ENCODE measurements at regions not wholly inside any gene's neighbourhood (a gene's known extent, or its start where the extent isn't known, plus 50 kb on each side); places are given as distances from the start of the nearest gene placed in this dataset.

DNA sequence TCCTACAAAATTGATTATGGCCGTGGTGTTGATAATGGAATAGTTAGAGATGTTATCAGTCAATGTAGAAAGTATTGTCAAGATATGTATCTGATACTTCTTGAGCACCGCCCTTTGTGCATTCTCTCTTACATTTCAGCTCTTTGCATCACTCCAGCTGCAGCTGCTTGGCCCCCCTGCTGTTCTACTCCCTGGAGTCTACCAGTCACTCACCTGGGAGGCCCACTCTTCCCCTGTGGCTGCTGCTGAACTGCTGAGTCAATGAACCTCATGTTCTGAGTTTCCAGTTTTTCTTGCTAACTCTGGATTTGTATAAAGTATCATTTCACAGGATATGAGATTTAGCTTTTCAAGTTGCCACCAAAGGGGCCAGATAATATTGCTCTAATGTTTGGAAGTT lies 312.8 kb upstream of the SLC16A7 start:
- TF ChIP-seq ZFP36 (IDR thresholded peaks at IDR 0.05; ENCODE audit: borderline replicate concordance, partially characterized antibody) (no peak), TP53 (CRISPR knock-in tag; IDR thresholded peaks at IDR 0.05) (no peak), JUN (IDR thresholded peaks at IDR 0.05) (no peak), EHMT2 (IDR thresholded peaks at IDR 0.05; ENCODE audit: low read depth) (no peak), RFX5 (IDR thresholded peaks at IDR 0.05) (no peak), MYC (IDR thresholded peaks at IDR 0.05; ENCODE audit: borderline replicate concordance, low read length) (no peak), ZSCAN20 (CRISPR knock-in tag; IDR thresholded peaks at IDR 0.05) (no peak), EP300 (IDR thresholded peaks at IDR 0.05) (no peak), CEBPB (IDR thresholded peaks at IDR 0.05) (no peak), MAFK (IDR thresholded peaks at IDR 0.05; ENCODE audit: partially characterized antibody) (no peak)
- TF ChIP-seq, protein P1, sequence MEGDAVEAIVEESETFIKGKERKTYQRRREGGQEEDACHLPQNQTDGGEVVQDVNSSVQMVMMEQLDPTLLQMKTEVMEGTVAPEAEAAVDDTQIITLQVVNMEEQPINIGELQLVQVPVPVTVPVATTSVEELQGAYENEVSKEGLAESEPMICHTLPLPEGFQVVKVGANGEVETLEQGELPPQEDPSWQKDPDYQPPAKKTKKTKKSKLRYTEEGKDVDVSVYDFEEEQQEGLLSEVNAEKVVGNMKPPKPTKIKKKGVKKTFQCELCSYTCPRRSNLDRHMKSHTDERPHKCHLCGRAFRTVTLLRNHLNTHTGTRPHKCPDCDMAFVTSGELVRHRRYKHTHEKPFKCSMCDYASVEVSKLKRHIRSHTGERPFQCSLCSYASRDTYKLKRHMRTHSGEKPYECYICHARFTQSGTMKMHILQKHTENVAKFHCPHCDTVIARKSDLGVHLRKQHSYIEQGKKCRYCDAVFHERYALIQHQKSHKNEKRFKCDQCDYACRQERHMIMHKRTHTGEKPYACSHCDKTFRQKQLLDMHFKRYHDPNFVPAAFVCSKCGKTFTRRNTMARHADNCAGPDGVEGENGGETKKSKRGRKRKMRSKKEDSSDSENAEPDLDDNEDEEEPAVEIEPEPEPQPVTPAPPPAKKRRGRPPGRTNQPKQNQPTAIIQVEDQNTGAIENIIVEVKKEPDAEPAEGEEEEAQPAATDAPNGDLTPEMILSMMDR (IDR thresholded peaks at IDR 0.05), result no peak

Measured in A549 (cell line).